Osteocyte (in vitro differentiated cells): ENCODE measurements at regions not wholly inside any gene's neighbourhood (a gene's known extent, or its start where the extent isn't known, plus 50 kb on each side); places are given as distances from the start of the nearest gene placed in this dataset.

Experiments used
- DNase-seq: peaks from one replicate; pipeline ENCODE4 v3.0.0; 2021; ENCODE audit warnings: mixed read lengths; ENCODE audit not compliant: unreplicated experiment; ENCODE audit errors: extremely low spot score
- H3K27ac Mint-ChIP-seq: one replicate; pipeline ENCODE4 v1.8.0; 2021; ENCODE audit warnings: mild to moderate bottlenecking, mixed read lengths; ENCODE audit not compliant: unreplicated experiment
- H3K27me3 Mint-ChIP-seq: one replicate; pipeline ENCODE4 v1.8.0; 2021; ENCODE audit warnings: mixed read lengths; ENCODE audit not compliant: unreplicated experiment
- H3K36me3 Mint-ChIP-seq: one replicate; pipeline ENCODE4 v1.8.0; 2021; ENCODE audit warnings: mixed read lengths; ENCODE audit not compliant: unreplicated experiment
- H3K4me1 Mint-ChIP-seq: one replicate; pipeline ENCODE4 v1.8.0; 2021; ENCODE audit warnings: mixed read lengths; ENCODE audit not compliant: unreplicated experiment
- H3K4me3 Mint-ChIP-seq: one replicate; pipeline ENCODE4 v1.8.0; 2021; ENCODE audit warnings: mild to moderate bottlenecking, moderate library complexity, mixed read lengths; ENCODE audit not compliant: unreplicated experiment
- H3K9me3 Mint-ChIP-seq: one replicate; pipeline ENCODE4 v1.8.0; 2021; ENCODE audit warnings: mixed read lengths; ENCODE audit not compliant: unreplicated experiment
- TF ChIP-seq, protein P1 (sequence below): fragments of 200-600 bp; sonication (generic); IDR thresholded peaks from 2 replicates; pipeline ENCODE4 v1.5.0; 2021; ENCODE audit warnings: antibody characterized with exemption, mild to moderate bottlenecking, moderate library complexity

DNA sequence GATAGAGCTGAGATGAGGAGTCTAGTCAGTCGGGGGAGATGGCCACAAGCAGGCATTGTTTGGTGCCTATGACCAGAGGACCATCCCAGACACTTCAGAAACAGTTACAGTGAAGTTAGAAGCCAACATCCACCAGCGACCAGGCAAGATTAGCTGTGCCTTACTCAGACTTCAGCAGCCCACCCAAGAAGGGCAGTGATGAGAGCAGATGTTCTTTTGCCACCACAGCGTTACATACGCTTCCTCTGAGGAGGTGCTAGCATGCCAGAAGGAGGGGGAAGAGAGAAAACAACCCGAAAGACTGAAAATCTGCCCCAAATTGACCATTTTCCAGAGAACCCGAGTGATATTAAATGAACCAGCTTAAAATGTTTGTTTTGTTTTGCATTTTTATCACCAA is 186.8 kb downstream of the PRL start:
- H3K9me3 Mint-ChIP-seq, result no peaks in the 10 kb centered on the region
- H3K4me3 Mint-ChIP-seq, result no peak overlapping the region
- peaks cover 11% of the 10 kb centered on the region for H3K4me1 Mint-ChIP-seq
- H3K36me3 Mint-ChIP-seq, result no peaks in the 10 kb centered on the region
- no peak overlapping the region for H3K27ac Mint-ChIP-seq
- TF ChIP-seq, protein P1, sequence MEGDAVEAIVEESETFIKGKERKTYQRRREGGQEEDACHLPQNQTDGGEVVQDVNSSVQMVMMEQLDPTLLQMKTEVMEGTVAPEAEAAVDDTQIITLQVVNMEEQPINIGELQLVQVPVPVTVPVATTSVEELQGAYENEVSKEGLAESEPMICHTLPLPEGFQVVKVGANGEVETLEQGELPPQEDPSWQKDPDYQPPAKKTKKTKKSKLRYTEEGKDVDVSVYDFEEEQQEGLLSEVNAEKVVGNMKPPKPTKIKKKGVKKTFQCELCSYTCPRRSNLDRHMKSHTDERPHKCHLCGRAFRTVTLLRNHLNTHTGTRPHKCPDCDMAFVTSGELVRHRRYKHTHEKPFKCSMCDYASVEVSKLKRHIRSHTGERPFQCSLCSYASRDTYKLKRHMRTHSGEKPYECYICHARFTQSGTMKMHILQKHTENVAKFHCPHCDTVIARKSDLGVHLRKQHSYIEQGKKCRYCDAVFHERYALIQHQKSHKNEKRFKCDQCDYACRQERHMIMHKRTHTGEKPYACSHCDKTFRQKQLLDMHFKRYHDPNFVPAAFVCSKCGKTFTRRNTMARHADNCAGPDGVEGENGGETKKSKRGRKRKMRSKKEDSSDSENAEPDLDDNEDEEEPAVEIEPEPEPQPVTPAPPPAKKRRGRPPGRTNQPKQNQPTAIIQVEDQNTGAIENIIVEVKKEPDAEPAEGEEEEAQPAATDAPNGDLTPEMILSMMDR, result no peak
- H3K27me3 Mint-ChIP-seq, result no peaks in the 10 kb centered on the region
- DNase-seq, result no peak

GRCh38 chr6:22112461-22112860 is 184.4 kb downstream of the PRL start:
- DNase-seq, result no peak
- H3K27ac Mint-ChIP-seq, result no peak overlapping the region
- H3K4me3 Mint-ChIP-seq, result no peak overlapping the region
- no peaks in the 10 kb centered on the region for H3K36me3 Mint-ChIP-seq
- no peaks in the 10 kb centered on the region for H3K9me3 Mint-ChIP-seq
- TF ChIP-seq, protein P1, result no peak
- no peaks in the 10 kb centered on the region for H3K27me3 Mint-ChIP-seq
- peaks cover 11% of the 10 kb centered on the region for H3K4me1 Mint-ChIP-seq

GRCh38 chr6:22113026-22113766 is 183.6 kb downstream of the PRL start:
- Mint-ChIP-seq H3K4me1 (peaks cover 10% of the 10 kb centered on the region), H3K36me3 (no peaks in the 10 kb centered on the region), H3K4me3 (no peak overlapping the region), H3K27me3 (no peaks in the 10 kb centered on the region), H3K9me3 (no peaks in the 10 kb centered on the region), H3K27ac (no peak overlapping the region)
- no peak for DNase-seq
- TF ChIP-seq, protein P1, result no peak

DNA sequence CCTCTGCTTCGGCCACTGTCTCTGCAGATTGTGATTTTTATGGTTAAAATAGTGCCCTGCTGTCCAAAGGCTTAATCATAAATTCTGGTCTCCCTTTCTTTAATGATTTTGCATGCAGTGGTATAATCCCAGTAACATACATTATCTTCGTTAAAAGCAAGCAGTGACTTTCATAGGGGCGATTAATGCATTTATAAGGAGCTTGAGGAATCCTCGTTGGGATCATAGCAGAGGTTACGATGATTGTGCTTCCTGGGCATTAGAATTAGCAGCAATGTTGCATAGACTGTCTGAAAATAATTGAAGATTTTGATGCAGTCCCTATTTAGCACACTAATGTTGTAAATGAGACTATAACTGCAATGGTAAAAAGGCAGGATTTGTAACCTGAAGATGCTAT is 181.3 kb downstream of the PRL start:
- Mint-ChIP-seq H3K27ac (no peak overlapping the region), H3K4me3 (no peak overlapping the region), H3K4me1 (peaks cover 11% of the 10 kb centered on the region), H3K9me3 (peaks cover 9% of the 10 kb centered on the region), H3K27me3 (no peaks in the 10 kb centered on the region), H3K36me3 (peaks cover 4% of the 10 kb centered on the region)
- no peak for DNase-seq
- TF ChIP-seq, protein P1, result no peak

DNA sequence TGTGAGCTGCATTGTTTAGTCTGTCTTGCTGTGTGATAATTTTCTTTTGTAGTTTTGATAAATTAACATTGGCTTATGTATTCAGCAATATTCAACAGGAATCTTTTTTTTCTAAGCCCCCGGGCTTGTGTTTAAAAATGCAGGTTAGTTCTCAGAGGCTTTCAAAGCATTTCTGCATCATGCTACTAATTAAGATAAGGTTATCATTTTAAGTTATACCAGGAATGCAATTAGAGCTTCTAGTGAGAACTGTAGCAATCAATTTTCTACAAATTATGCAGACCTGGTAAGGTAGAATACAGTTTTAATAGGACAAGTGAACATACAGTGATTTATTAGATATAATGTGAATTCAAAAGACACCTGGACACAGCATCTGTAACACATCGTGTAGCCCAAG is 179.2 kb downstream of the PRL start:
- H3K4me1 Mint-ChIP-seq, result peaks cover 11% of the 10 kb centered on the region
- DNase-seq, result no peak
- TF ChIP-seq, protein P1, result no peak
- H3K9me3 Mint-ChIP-seq, result peaks cover 9% of the 10 kb centered on the region
- no peak overlapping the region for H3K27ac Mint-ChIP-seq
- H3K36me3 Mint-ChIP-seq, result peaks cover 4% of the 10 kb centered on the region
- no peak overlapping the region for H3K4me3 Mint-ChIP-seq
- H3K27me3 Mint-ChIP-seq, result no peaks in the 10 kb centered on the region
